Fibroblast of lung (primary cell): ENCODE measurements at regions not wholly inside any gene's neighbourhood (a gene's known extent, or its start where the extent isn't known, plus 50 kb on each side); places are given as distances from the start of the nearest gene placed in this dataset.

ENCODE experiments used
- DNase-seq, 2 donors: peaks; one replicate each; pipeline versions ENCODE4 v3.0.0 to v3.0.0-alpha.2; 2010; ENCODE audit warnings: low read depth in 2 of 2
- H2AFZ ChIP-seq: 2 replicates; pipeline ENCODE4 v1.5.1; 2012; ENCODE audit warnings: low read length, control low read depth, inconsistent platforms
- H3K27ac ChIP-seq: 2 replicates; pipeline ENCODE4 v1.5.1; 2011; ENCODE audit warnings: low read length, control low read depth; ENCODE audit not compliant: insufficient read depth
- H3K27me3 ChIP-seq: 2 replicates; pipeline ENCODE4 v1.5.1; 2011; ENCODE audit warnings: mild to moderate bottlenecking, low read length; ENCODE audit not compliant: control insufficient read depth, insufficient read depth
- H3K36me3 ChIP-seq: 2 replicates; pipeline ENCODE4 v1.5.1; 2011; ENCODE audit warnings: low read length; ENCODE audit not compliant: control insufficient read depth, insufficient read depth
- H3K4me1 ChIP-seq: 2 replicates; pipeline ENCODE4 v1.5.1; 2011; ENCODE audit warnings: low read length; ENCODE audit not compliant: control insufficient read depth, insufficient read depth; ENCODE audit errors: extremely low read depth
- H3K4me2 ChIP-seq: 2 replicates; pipeline ENCODE4 v1.5.1; 2011; ENCODE audit warnings: low read length, control low read depth; ENCODE audit not compliant: insufficient read depth; ENCODE audit errors: extremely low read depth
- H3K4me3 ChIP-seq, 4 experiments: fragments of 200-600 bp in 1 of 4; sonication (generic) in 1 of 4; replicated peaks in 1 of 4; 2 replicates each; pipeline ENCODE4 v1.5.1; 2011 to 2016; ENCODE audit warnings: low read length in 4 of 4, low read depth in 3 of 4, mild to moderate bottlenecking in 3 of 4, control low read depth in 2 of 4, inconsistent platforms in 1 of 4, mixed read lengths in 1 of 4; ENCODE audit not compliant: insufficient read depth in 1 of 4; ENCODE audit errors: control extremely low read depth in 1 of 4
- H3K79me2 ChIP-seq: 2 replicates; pipeline ENCODE4 v1.5.1; 2012; ENCODE audit warnings: mild to moderate bottlenecking, low read length, inconsistent platforms; ENCODE audit not compliant: control insufficient read depth, insufficient read depth
- H3K9ac ChIP-seq: 2 replicates; pipeline ENCODE4 v1.5.1; 2011; ENCODE audit warnings: mild to moderate bottlenecking, low read length, control low read depth; ENCODE audit not compliant: insufficient read depth
- H3K9me3 ChIP-seq: 2 replicates; pipeline ENCODE4 v1.5.1; 2012; ENCODE audit warnings: low read depth, low read length; ENCODE audit not compliant: control insufficient read depth, insufficient read depth
- H4K20me1 ChIP-seq: 2 replicates; pipeline ENCODE4 v1.5.1; 2011; ENCODE audit warnings: low read length; ENCODE audit not compliant: control insufficient read depth, insufficient read depth; ENCODE audit errors: extremely low read depth
- CTCF ChIP-seq, 2 donors: IDR thresholded peaks in 1 of 2; conservative IDR thresholded peaks in 1 of 2; 1 replicate in 1 of 2; 2 replicates in 1 of 2; pipeline ENCODE4 v1.5.1; 2011 to 2012; ENCODE audit warnings: low read length in 2 of 2, control low read depth in 1 of 2, inconsistent platforms in 1 of 2, low read depth in 1 of 2, mild to moderate bottlenecking in 1 of 2
- EZH2 ChIP-seq: IDR thresholded peaks from 2 replicates; pipeline ENCODE4 v1.5.1; 2012; ENCODE audit warnings: low read length, control low read depth, mild to moderate bottlenecking; ENCODE audit errors: missing control alignments

GRCh38 chr2:121993682-121994081, 238.2 kb downstream of the TSN start:
- no peaks in the 10 kb centered on the region for H3K79me2 ChIP-seq
- no peaks in the 10 kb centered on the region for H4K20me1 ChIP-seq
- no peak overlapping the region for H2AFZ ChIP-seq
- TF ChIP-seq CTCF (conservative IDR thresholded peaks at IDR 0.05 in 1 of 2, IDR thresholded peaks at IDR 0.05 in 1 of 2; ENCODE audit: low read depth in 1 of 2, low read length in 2 of 2) (no peak), EZH2 (no peak)
- H3K4me2 ChIP-seq, result no peak overlapping the region
- no peaks in the 10 kb centered on the region for H3K4me1 ChIP-seq
- no peaks in the 10 kb centered on the region for H3K36me3 ChIP-seq
- H3K4me3 ChIP-seq, result no peak overlapping the region
- no peaks in the 10 kb centered on the region for H3K27me3 ChIP-seq
- no peak overlapping the region for H3K9ac ChIP-seq
- no peak overlapping the region for H3K27ac ChIP-seq
- no peaks in the 10 kb centered on the region for H3K9me3 ChIP-seq
- DNase-seq, result no peak

GRCh38 chr2:121994238-121995206, 239.1 kb downstream of the TSN start:
- Histone ChIP-seq H3K79me2 (no peaks in the 10 kb centered on the region), H3K4me2 (no peak overlapping the region), H3K9me3 (no peaks in the 10 kb centered on the region), H3K9ac (no peak overlapping the region), H3K36me3 (no peaks in the 10 kb centered on the region), H3K4me3 (no peak overlapping the region), H3K27me3 (no peaks in the 10 kb centered on the region), H4K20me1 (no peaks in the 10 kb centered on the region), H3K27ac (no peak overlapping the region), H2AFZ (no peak overlapping the region), H3K4me1 (peaks cover 1% of the 10 kb centered on the region)
- no peak for TF ChIP-seq CTCF (conservative IDR thresholded peaks at IDR 0.05 in 1 of 2, IDR thresholded peaks at IDR 0.05 in 1 of 2; ENCODE audit: low read depth in 1 of 2, low read length in 2 of 2)
- TF ChIP-seq EZH2, result no peak
- no peak for DNase-seq

- DNase-seq, result no peak
Observed at GRCh38 chr2:121998751-121999150, 243.3 kb downstream of the TSN start.

More at GRCh38 chr2:121998751-121999150, 243.3 kb downstream of the TSN start:
- H2AFZ ChIP-seq, result no peak overlapping the region
- H4K20me1 ChIP-seq, result no peaks in the 10 kb centered on the region
- H3K4me1 ChIP-seq, result peaks cover 3% of the 10 kb centered on the region
- H3K9ac ChIP-seq, result no peak overlapping the region
- no peak for TF ChIP-seq EZH2
- no peak for TF ChIP-seq CTCF (conservative IDR thresholded peaks at IDR 0.05 in 1 of 2, IDR thresholded peaks at IDR 0.05 in 1 of 2; ENCODE audit: low read depth in 1 of 2, low read length in 2 of 2)
- H3K4me2 ChIP-seq, result no peak overlapping the region
- no peaks in the 10 kb centered on the region for H3K79me2 ChIP-seq
- no peaks in the 10 kb centered on the region for H3K27me3 ChIP-seq
- no peaks in the 10 kb centered on the region for H3K9me3 ChIP-seq
- H3K36me3 ChIP-seq, result no peaks in the 10 kb centered on the region
- no peak overlapping the region for H3K4me3 ChIP-seq
- H3K27ac ChIP-seq, result no peak overlapping the region
